Sigmoid colon (tissue), 6 donors: ENCODE measurements at regions not wholly inside any gene's neighbourhood (a gene's known extent, or its start where the extent isn't known, plus 50 kb on each side); places are given as distances from the start of the nearest gene placed in this dataset.

Experiments
- DNase-seq: peaks from one replicate; pipeline ENCODE4 v3.0.0-alpha.2; 2019
- H3K27ac ChIP-seq, 4 donors: fragments of 200-600 bp; sonication (generic); one replicate each; pipeline ENCODE4 v1.5.1; 2016 to 2019; ENCODE audit warnings: mild to moderate bottlenecking in 1 of 4
- H3K27me3 ChIP-seq, 3 donors: fragments of 200-600 bp; sonication (generic); one replicate each; pipeline ENCODE4 v1.5.1; 2019; ENCODE audit warnings: mild to moderate bottlenecking in 1 of 3
- H3K36me3 ChIP-seq, 4 donors: fragments of 200-600 bp; sonication (generic); one replicate each; pipeline ENCODE4 v1.5.1; 2016 to 2019
- H3K4me1 ChIP-seq, 4 donors: fragments of 200-600 bp; sonication (generic); one replicate each; pipeline ENCODE4 v1.5.1; 2017 to 2019
- H3K4me3 ChIP-seq, 4 donors: fragments of 200-600 bp; sonication (generic); one replicate each; pipeline ENCODE4 v1.5.1; 2017 to 2019; ENCODE audit warnings: mild to moderate bottlenecking in 2 of 4, moderate library complexity in 1 of 4
- H3K9me3 ChIP-seq, 4 donors: fragments of 200-600 bp in 3 of 4; sonication (generic) in 3 of 4; one replicate each; pipeline versions ENCODE4 v1.5.1 to v1.6.1; 2013 to 2019
- EP300 ChIP-seq, 4 donors: sonication (generic); formaldehyde crosslinking; IDR thresholded peaks; one replicate each; pipeline ENCODE4 v1.6.1; 2017; ENCODE audit warnings: antibody characterized with exemption in 4 of 4
- POLR2A ChIP-seq, 2 donors: fragments of 450-650 bp; IDR thresholded peaks; one replicate each; pipeline ENCODE4 v1.6.1; 2016; ENCODE audit warnings: antibody characterized with exemption in 2 of 2, mild to moderate bottlenecking in 2 of 2, moderate library complexity in 2 of 2
- POLR2AphosphoS5 ChIP-seq, 4 donors: sonication (generic); formaldehyde crosslinking; IDR thresholded peaks; one replicate each; pipeline ENCODE4 v1.6.1; 2017; ENCODE audit warnings: antibody characterized with exemption in 4 of 4
- WGBS, 2 donors: extraction: QIAGEN DNeasy Blood & Tissue Kit; methylation state at CpG; one replicate each; pipeline ENCODE4 v1.1.7; 2013; 5-methylcytosine and 5-hydroxymethylcytosine counted together
- intact Hi-C: fragments of 100-400 bp; cut with DNase I; formaldehyde crosslinking; loops from one replicate; pipeline ENCODE4 v1.15.1; 2023
- TF ChIP-seq, protein P1 (sequence below), 4 experiments: fragments of 450-650 bp in 3 of 4; fragments of 200-600 bp in 1 of 4; IDR thresholded peaks; one replicate each; pipeline ENCODE4 v1.5.1; 2016 to 2019; ENCODE audit warnings: antibody characterized with exemption in 4 of 4, mild to moderate bottlenecking in 3 of 4, moderate library complexity in 2 of 4
- donor health status: healthy with polysubstance abuse.
- donor health status: healthy.

DNA sequence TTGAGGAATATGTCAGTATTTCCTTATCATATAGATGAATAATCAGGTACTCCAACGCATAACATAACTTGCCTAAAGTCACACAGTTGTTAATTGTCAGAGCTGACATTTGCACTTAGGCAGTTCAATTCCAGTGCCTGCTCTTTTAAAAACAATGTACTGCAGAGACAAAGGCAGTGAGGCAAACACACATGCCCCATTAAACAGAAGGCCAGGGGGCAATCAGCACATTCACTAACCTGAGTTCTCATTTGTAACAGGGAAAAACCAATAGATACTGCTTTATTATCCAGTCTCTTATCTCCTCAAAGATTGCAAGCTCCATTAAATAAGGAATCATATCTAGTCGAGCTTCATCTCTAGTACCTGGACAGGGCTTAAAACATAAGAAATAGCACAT, 1017.4 kb downstream of the SQOR start:
- no peak overlapping the region for H3K4me3 ChIP-seq
- H3K36me3 ChIP-seq, result no peaks in the 10 kb centered on the region
- H3K27me3 ChIP-seq, result no peaks in the 10 kb centered on the region
- whole genome bisulfite sequencing, 2 donors, result 53 to 56% methylated on average over 2 of the region's 2 CpGs
- TF ChIP-seq POLR2AphosphoS5 (IDR thresholded peaks at IDR 0.05) (no peak), EP300 (IDR thresholded peaks at IDR 0.05) (no peak), POLR2A (IDR thresholded peaks at IDR 0.05) (no peak)
- TF ChIP-seq, protein P1, sequence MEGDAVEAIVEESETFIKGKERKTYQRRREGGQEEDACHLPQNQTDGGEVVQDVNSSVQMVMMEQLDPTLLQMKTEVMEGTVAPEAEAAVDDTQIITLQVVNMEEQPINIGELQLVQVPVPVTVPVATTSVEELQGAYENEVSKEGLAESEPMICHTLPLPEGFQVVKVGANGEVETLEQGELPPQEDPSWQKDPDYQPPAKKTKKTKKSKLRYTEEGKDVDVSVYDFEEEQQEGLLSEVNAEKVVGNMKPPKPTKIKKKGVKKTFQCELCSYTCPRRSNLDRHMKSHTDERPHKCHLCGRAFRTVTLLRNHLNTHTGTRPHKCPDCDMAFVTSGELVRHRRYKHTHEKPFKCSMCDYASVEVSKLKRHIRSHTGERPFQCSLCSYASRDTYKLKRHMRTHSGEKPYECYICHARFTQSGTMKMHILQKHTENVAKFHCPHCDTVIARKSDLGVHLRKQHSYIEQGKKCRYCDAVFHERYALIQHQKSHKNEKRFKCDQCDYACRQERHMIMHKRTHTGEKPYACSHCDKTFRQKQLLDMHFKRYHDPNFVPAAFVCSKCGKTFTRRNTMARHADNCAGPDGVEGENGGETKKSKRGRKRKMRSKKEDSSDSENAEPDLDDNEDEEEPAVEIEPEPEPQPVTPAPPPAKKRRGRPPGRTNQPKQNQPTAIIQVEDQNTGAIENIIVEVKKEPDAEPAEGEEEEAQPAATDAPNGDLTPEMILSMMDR (IDR thresholded peaks at IDR 0.05), result no peak
- H3K9me3 ChIP-seq, result no peaks in the 10 kb centered on the region
- intact Hi-C loops, result no loop called here
- H3K27ac ChIP-seq, result no peak overlapping the region
- no peak for DNase-seq
- H3K4me1 ChIP-seq, result no peaks in the 10 kb centered on the region

DNA sequence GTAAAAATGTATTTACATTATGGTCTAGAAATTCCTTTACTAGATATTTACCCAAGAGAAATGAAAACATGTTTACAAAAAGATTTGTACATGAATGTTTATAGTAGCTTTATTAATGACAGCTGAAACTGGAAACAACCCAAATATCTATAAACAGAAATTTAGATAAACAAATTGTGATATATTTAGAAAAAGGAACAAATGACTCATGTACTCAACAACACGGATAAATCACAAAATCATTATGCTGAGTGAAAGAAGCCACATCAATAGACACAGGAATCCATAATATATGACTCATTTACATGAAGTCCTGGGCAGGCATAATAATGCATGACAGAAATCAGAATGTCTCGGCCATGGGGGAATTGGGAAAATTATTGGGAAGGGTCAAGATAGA, 1020.2 kb downstream of the SQOR start:
- TF ChIP-seq POLR2AphosphoS5 (IDR thresholded peaks at IDR 0.05), result no peak
- no peak for TF ChIP-seq POLR2A (IDR thresholded peaks at IDR 0.05)
- TF ChIP-seq, protein P1 (IDR thresholded peaks at IDR 0.05), result no peak
- Histone ChIP-seq H3K27ac (no peak overlapping the region), H3K9me3 (no peaks in the 10 kb centered on the region), H3K27me3 (no peaks in the 10 kb centered on the region), H3K36me3 (no peaks in the 10 kb centered on the region), H3K4me1 (no peaks in the 10 kb centered on the region), H3K4me3 (no peak overlapping the region)
- intact Hi-C loops, result no loop called here
- 76 to 81% methylated on average over 2 of the region's 2 CpGs for WGBS, 2 donors
- no peak for DNase-seq

DNA sequence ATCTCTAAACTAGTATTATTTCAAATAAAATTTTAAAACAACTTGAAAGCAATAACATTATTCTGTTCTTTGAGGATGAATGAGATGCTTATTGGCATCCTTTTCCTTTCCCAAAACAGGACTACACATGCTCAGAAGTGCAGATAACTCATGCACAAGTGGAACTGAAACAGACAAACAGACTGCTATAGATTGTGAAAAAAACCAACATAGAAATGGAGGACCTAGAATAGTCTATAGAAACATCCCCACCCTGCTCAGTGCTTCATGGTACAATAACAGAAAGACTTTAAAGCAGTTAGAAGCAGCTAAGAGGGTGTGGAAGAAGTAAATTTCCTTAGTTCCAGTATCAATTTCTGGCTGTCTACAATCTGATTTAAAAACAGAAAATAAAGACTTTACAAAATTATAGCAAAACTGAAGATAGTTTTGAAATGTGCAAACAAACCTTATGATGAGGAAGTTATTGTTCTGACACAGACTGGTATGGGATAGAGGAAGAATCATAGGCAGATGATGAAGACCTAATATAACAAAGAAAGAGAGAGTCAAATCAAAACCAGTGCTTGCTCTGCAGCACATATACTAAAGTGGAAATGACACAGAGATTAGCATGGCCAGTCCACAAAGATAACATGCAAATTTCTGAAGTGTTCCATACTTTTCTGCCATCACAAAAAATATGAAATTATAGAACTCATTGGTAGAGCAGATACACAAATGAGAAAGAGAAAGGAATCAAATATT, 1025.4 kb downstream of the SQOR start:
- TF ChIP-seq EP300 (IDR thresholded peaks at IDR 0.05), result no peak
- no peak for TF ChIP-seq POLR2AphosphoS5 (IDR thresholded peaks at IDR 0.05)
- no peak for TF ChIP-seq POLR2A (IDR thresholded peaks at IDR 0.05)
- TF ChIP-seq, protein P1 (IDR thresholded peaks at IDR 0.05), result no peak
- Histone ChIP-seq H3K9me3 (no peaks in the 10 kb centered on the region), H3K4me3 (no peak overlapping the region), H3K36me3 (no peaks in the 10 kb centered on the region), H3K27ac (no peak overlapping the region), H3K4me1 (no peaks in the 10 kb centered on the region), H3K27me3 (no peaks in the 10 kb centered on the region)
- intact Hi-C loops, result no loop called here
- no peak for DNase-seq

DNA sequence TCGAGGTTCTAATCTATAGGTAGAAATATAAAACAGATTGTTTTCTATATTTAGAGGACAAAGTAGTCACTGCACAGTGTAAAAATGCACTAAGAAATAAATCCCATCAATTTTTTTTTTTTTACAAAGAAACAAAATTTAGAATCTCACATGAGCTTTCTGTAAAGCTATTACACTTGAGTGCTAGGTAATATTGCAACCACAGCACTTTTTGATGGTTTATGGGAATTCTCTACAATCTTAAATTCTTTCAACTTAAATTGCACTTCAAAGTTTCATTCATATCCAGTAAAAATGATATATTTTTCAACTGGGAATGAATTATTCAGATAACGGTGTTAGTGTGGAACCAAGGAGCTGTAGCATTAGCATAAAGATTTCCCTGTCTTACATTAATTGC, 1035.4 kb downstream of the SQOR start:
- intact Hi-C loops, result no loop called here
- no peaks in the 10 kb centered on the region for H3K27me3 ChIP-seq
- no peak overlapping the region for H3K27ac ChIP-seq
- H3K4me1 ChIP-seq, result no peaks in the 10 kb centered on the region
- no peaks in the 10 kb centered on the region for H3K36me3 ChIP-seq
- DNase-seq, result no peak
- no peaks in the 10 kb centered on the region for H3K9me3 ChIP-seq
- TF ChIP-seq POLR2AphosphoS5 (IDR thresholded peaks at IDR 0.05) (no peak), POLR2A (IDR thresholded peaks at IDR 0.05) (no peak)
- 84 to 90% methylated on average over 2 of the region's 2 CpGs for WGBS, 2 donors
- H3K4me3 ChIP-seq, result no peak overlapping the region

DNA sequence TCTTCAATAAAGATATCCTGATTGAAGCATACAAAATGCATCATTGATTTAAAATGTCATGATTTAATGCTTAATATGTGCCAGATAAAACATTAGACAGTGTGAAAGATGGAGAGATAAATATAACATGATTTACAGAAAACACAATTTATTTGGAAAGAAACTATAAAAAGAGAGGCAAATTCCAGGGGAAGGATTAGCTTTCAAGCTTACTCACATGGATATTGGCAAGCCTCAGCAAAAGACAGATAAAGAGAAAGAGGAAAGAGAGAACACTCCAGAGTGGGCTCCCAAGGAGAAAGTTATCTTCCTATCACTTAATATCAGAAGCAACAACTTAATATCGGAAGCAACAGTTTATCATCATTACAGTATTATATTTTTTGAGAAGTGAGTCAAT, 1036.5 kb downstream of the SQOR start:
- no peaks in the 10 kb centered on the region for H3K9me3 ChIP-seq
- intact Hi-C loops, result no loop called here
- no peak overlapping the region for H3K4me3 ChIP-seq
- TF ChIP-seq POLR2AphosphoS5 (IDR thresholded peaks at IDR 0.05), result no peak
- no peak for TF ChIP-seq EP300 (IDR thresholded peaks at IDR 0.05)
- no peak for TF ChIP-seq POLR2A (IDR thresholded peaks at IDR 0.05)
- TF ChIP-seq, protein P1 (IDR thresholded peaks at IDR 0.05), result no peak
- H3K4me1 ChIP-seq, result no peaks in the 10 kb centered on the region
- no peaks in the 10 kb centered on the region for H3K36me3 ChIP-seq
- H3K27ac ChIP-seq, result no peak overlapping the region
- H3K27me3 ChIP-seq, result no peaks in the 10 kb centered on the region
- DNase-seq, result no peak
- WGBS, 2 donors, result 85 to 94% methylated on average over 1 of the region's 1 CpG
